Chondrocyte (in vitro differentiated cells): ENCODE measurements at regions not wholly inside any gene's neighbourhood (a gene's known extent, or its start where the extent isn't known, plus 50 kb on each side); places are given as distances from the start of the nearest gene placed in this dataset.

ENCODE experiments used
- DNase-seq: peaks from one replicate; pipeline ENCODE4 v3.0.0; 2021; ENCODE audit warnings: mixed read lengths, low spot score
- H3K27ac Mint-ChIP-seq: one replicate; pipeline ENCODE4 v1.8.0; 2021; ENCODE audit warnings: mild to moderate bottlenecking, moderate library complexity, mixed read lengths; ENCODE audit not compliant: unreplicated experiment
- H3K27me3 Mint-ChIP-seq: 2 replicates; pipeline ENCODE4 v1.8.0; 2021; ENCODE audit warnings: low read depth, mixed read lengths
- H3K36me3 Mint-ChIP-seq: 2 replicates; pipeline ENCODE4 v1.8.0; 2021; ENCODE audit warnings: low read depth, mixed read lengths
- H3K4me1 Mint-ChIP-seq: 2 replicates; pipeline ENCODE4 v1.8.0; 2021; ENCODE audit warnings: low read depth, mild to moderate bottlenecking, mixed read lengths
- H3K4me3 Mint-ChIP-seq: one replicate; pipeline ENCODE4 v1.8.0; 2021; ENCODE audit warnings: mild to moderate bottlenecking, moderate library complexity, mixed read lengths; ENCODE audit not compliant: unreplicated experiment
- H3K9me3 Mint-ChIP-seq: 2 replicates; pipeline ENCODE4 v1.8.0; 2021; ENCODE audit warnings: low read depth, mixed read lengths
- TF ChIP-seq, protein P1 (sequence below): fragments of 200-600 bp; sonication (generic); IDR thresholded peaks from 2 replicates; pipeline ENCODE4 v1.5.0; 2021; ENCODE audit warnings: antibody characterized with exemption, mild to moderate bottlenecking, moderate library complexity

- no peak overlapping the region for H3K4me3 Mint-ChIP-seq
- no peaks in the 10 kb centered on the region for H3K27me3 Mint-ChIP-seq
- TF ChIP-seq, protein P1, sequence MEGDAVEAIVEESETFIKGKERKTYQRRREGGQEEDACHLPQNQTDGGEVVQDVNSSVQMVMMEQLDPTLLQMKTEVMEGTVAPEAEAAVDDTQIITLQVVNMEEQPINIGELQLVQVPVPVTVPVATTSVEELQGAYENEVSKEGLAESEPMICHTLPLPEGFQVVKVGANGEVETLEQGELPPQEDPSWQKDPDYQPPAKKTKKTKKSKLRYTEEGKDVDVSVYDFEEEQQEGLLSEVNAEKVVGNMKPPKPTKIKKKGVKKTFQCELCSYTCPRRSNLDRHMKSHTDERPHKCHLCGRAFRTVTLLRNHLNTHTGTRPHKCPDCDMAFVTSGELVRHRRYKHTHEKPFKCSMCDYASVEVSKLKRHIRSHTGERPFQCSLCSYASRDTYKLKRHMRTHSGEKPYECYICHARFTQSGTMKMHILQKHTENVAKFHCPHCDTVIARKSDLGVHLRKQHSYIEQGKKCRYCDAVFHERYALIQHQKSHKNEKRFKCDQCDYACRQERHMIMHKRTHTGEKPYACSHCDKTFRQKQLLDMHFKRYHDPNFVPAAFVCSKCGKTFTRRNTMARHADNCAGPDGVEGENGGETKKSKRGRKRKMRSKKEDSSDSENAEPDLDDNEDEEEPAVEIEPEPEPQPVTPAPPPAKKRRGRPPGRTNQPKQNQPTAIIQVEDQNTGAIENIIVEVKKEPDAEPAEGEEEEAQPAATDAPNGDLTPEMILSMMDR: no peak
- H3K27ac Mint-ChIP-seq: peak overlapping the region; percentile 37
- no peaks in the 10 kb centered on the region for H3K9me3 Mint-ChIP-seq
- DNase-seq: no peak
- H3K4me1 Mint-ChIP-seq: peaks cover 50% of the 10 kb centered on the region
- peaks cover 1% of the 10 kb centered on the region for H3K36me3 Mint-ChIP-seq
Measured at GRCh38 chr10:28199941-28200340, 102.9 kb downstream of the MPP7 start.

GRCh38 chr10:28190196-28190595, 112.7 kb downstream of the MPP7 start:
- peaks cover 1% of the 10 kb centered on the region for H3K36me3 Mint-ChIP-seq
- H3K27ac Mint-ChIP-seq: no peak overlapping the region
- peaks cover 3% of the 10 kb centered on the region for H3K9me3 Mint-ChIP-seq

GRCh38 chr10:28188526-28188925, 114.3 kb downstream of the MPP7 start:
- H3K27me3 Mint-ChIP-seq: no peaks in the 10 kb centered on the region
- no peak overlapping the region for H3K4me3 Mint-ChIP-seq
- no peak for DNase-seq
- peaks cover 26% of the 10 kb centered on the region for H3K4me1 Mint-ChIP-seq
- peaks cover 1% of the 10 kb centered on the region for H3K36me3 Mint-ChIP-seq
- H3K9me3 Mint-ChIP-seq: peaks cover 3% of the 10 kb centered on the region
- no peak overlapping the region for H3K27ac Mint-ChIP-seq
- TF ChIP-seq, protein P1: no peak

More at GRCh38 chr10:28190196-28190595, 112.7 kb downstream of the MPP7 start:
- no peaks in the 10 kb centered on the region for H3K27me3 Mint-ChIP-seq
- peaks cover 26% of the 10 kb centered on the region for H3K4me1 Mint-ChIP-seq
- no peak overlapping the region for H3K4me3 Mint-ChIP-seq
- TF ChIP-seq, protein P1: no peak
- DNase-seq: no peak

- peaks cover 38% of the 10 kb centered on the region for H3K4me1 Mint-ChIP-seq
- no peak overlapping the region for H3K27ac Mint-ChIP-seq
- TF ChIP-seq, protein P1: no peak
- H3K9me3 Mint-ChIP-seq: peaks cover 3% of the 10 kb centered on the region
- no peak for DNase-seq
- H3K36me3 Mint-ChIP-seq: peaks cover 1% of the 10 kb centered on the region
- no peaks in the 10 kb centered on the region for H3K27me3 Mint-ChIP-seq
- no peak overlapping the region for H3K4me3 Mint-ChIP-seq
Measured at GRCh38 chr10:28186887-28187578, 115.8 kb downstream of the MPP7 start.

- Mint-ChIP-seq H3K27ac (no peak overlapping the region), H3K4me1 (peaks cover 44% of the 10 kb centered on the region), H3K4me3 (no peak overlapping the region), H3K9me3 (peaks cover 3% of the 10 kb centered on the region), H3K27me3 (no peaks in the 10 kb centered on the region), H3K36me3 (peaks cover 1% of the 10 kb centered on the region)
- TF ChIP-seq, protein P1: no peak
- no peak for DNase-seq
Measured at GRCh38 chr10:28186461-28186860, 116.4 kb downstream of the MPP7 start.
